ENCODE measurements at regions not wholly inside any gene's neighbourhood (a gene's known extent, or its start where the extent isn't known, plus 50 kb on each side); places are given as distances from the start of the nearest gene placed in this dataset.

- Histone ChIP-seq H3K27me3 (ENCODE audit: control insufficient read depth in 3 of 3, insufficient read depth in 3 of 3, low read length in 3 of 3) (no peaks in the 10 kb centered on the region), H3K27ac (ENCODE audit: low read depth in 1 of 3, low read length in 2 of 3) (no peak overlapping the region), H3K36me3 (ENCODE audit: control insufficient read depth in 3 of 3, insufficient read depth in 2 of 3, low read depth in 1 of 3, low read length in 3 of 3) (no peaks in the 10 kb centered on the region), H3K9me3 (ENCODE audit: control insufficient read depth in 2 of 2, insufficient read depth in 1 of 2, low read depth in 1 of 2, low read length in 1 of 2) (no peaks in the 10 kb centered on the region), H3K4me3 (ENCODE audit: low read depth in 1 of 3, low read length in 3 of 3) (no peak overlapping the region), H3K4me1 (ENCODE audit: control insufficient read depth in 3 of 3, insufficient read depth in 2 of 3, low read depth in 1 of 3, low read length in 2 of 3) (no peaks in the 10 kb centered on the region)
- WGBS, 3 donors = 53 to 72% (median 57%) methylated on average over 6 of the region's 6 CpGs
- DNase-seq = no peak
- FAIRE-seq = no peak
Observed at GRCh38 chr7:81574723-81575326, 195.0 kb downstream of the HGF start.

GRCh38 chr7:81573932-81574331 lies 195.9 kb downstream of the HGF start:
- Histone ChIP-seq H3K9me3 (ENCODE audit: control insufficient read depth in 2 of 2, insufficient read depth in 1 of 2, low read depth in 1 of 2, low read length in 1 of 2) (no peaks in the 10 kb centered on the region), H3K27ac (ENCODE audit: low read depth in 1 of 3, low read length in 2 of 3) (no peak overlapping the region), H3K36me3 (ENCODE audit: control insufficient read depth in 3 of 3, insufficient read depth in 2 of 3, low read depth in 1 of 3, low read length in 3 of 3) (no peaks in the 10 kb centered on the region), H3K27me3 (ENCODE audit: control insufficient read depth in 3 of 3, insufficient read depth in 3 of 3, low read length in 3 of 3) (no peaks in the 10 kb centered on the region), H3K4me1 (ENCODE audit: control insufficient read depth in 3 of 3, insufficient read depth in 2 of 3, low read depth in 1 of 3, low read length in 2 of 3) (no peaks in the 10 kb centered on the region), H3K4me3 (ENCODE audit: low read depth in 1 of 3, low read length in 3 of 3) (no peak overlapping the region)
- FAIRE-seq (peak; percentile 15), DNase-seq (no peak)
- 87 to 94% (median 94%) methylated on average over 1 of the region's 1 CpG for WGBS, 3 donors

DNA sequence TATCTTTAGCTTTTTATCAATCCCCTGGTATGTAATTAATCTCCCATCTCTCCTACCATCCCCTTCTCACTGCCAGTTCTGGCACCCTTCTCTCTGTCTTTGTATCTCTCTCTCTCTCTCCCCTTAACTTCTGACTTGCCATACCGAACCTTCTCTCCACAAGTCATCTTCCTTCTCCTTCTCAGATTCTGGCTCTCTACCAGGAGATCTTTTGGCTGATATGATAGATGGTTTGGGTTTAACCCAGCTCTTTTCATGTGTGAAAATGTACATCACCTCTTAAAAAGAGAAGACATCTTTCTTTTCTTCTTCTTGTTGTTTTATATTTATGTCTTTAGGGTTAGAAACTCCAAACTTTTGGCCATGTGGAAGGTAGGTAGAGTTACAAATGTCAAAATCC lies 196.7 kb downstream of the HGF start:
- 73 to 79% (median 76%) methylated on average over 1 of the region's 1 CpG for WGBS, 3 donors
- H3K4me1 ChIP-seq (ENCODE audit: control insufficient read depth in 3 of 3, insufficient read depth in 2 of 3, low read depth in 1 of 3, low read length in 2 of 3) = no peaks in the 10 kb centered on the region
- H3K9me3 ChIP-seq (ENCODE audit: control insufficient read depth in 2 of 2, insufficient read depth in 1 of 2, low read depth in 1 of 2, low read length in 1 of 2) = no peaks in the 10 kb centered on the region
- no peak overlapping the region for H3K27ac ChIP-seq (ENCODE audit: low read depth in 1 of 3, low read length in 2 of 3)
- FAIRE-seq = no peak
- DNase-seq = no peak
- H3K4me3 ChIP-seq (ENCODE audit: low read depth in 1 of 3, low read length in 3 of 3) = no peak overlapping the region
- no peaks in the 10 kb centered on the region for H3K27me3 ChIP-seq (ENCODE audit: control insufficient read depth in 3 of 3, insufficient read depth in 3 of 3, low read length in 3 of 3)
- no peaks in the 10 kb centered on the region for H3K36me3 ChIP-seq (ENCODE audit: control insufficient read depth in 3 of 3, insufficient read depth in 2 of 3, low read depth in 1 of 3, low read length in 3 of 3)

DNA sequence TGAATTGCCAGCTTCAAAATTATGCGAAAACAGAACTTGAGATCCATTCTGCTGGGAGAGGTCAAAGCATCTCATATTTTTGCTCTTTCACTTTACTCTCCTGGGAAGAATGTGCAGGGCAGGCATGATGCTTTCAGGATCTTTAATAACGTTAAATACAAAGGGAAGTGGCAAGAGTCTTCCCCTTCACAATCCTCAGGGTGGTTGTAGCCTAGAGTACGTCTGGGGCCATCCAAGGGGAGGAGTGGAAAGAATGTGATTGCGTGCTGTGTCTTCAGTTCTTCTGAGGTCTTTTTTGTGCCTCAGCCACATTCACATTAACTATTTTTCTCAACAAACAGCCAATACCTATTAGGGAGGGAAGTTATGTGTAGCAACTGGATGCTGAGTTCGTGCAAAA lies 207.3 kb downstream of the HGF start:
- Histone ChIP-seq H3K4me3 (ENCODE audit: low read depth in 1 of 3, low read length in 3 of 3) (no peak overlapping the region), H3K9me3 (ENCODE audit: control insufficient read depth in 2 of 2, insufficient read depth in 1 of 2, low read depth in 1 of 2, low read length in 1 of 2) (peaks cover 0 to 3% of the 10 kb centered on the region in 2 donors), H3K27ac (ENCODE audit: low read depth in 1 of 3, low read length in 2 of 3) (no peak overlapping the region), H3K4me1 (ENCODE audit: control insufficient read depth in 3 of 3, insufficient read depth in 2 of 3, low read depth in 1 of 3, low read length in 2 of 3) (no peaks in the 10 kb centered on the region), H3K27me3 (ENCODE audit: control insufficient read depth in 3 of 3, insufficient read depth in 3 of 3, low read length in 3 of 3) (no peaks in the 10 kb centered on the region), H3K36me3 (ENCODE audit: control insufficient read depth in 3 of 3, insufficient read depth in 2 of 3, low read depth in 1 of 3, low read length in 3 of 3) (no peaks in the 10 kb centered on the region)
- no peak for DNase-seq
- 61 to 69% (median 65%) methylated on average over 5 of the region's 5 CpGs for WGBS, 3 donors
- no peak for FAIRE-seq

GRCh38 chr7:81560708-81561107 lies 209.1 kb downstream of the HGF start:
- FAIRE-seq (no peak), DNase-seq (no peak)
- Histone ChIP-seq H3K4me3 (ENCODE audit: low read depth in 1 of 3, low read length in 3 of 3) (no peak overlapping the region), H3K36me3 (ENCODE audit: control insufficient read depth in 3 of 3, insufficient read depth in 2 of 3, low read depth in 1 of 3, low read length in 3 of 3) (no peaks in the 10 kb centered on the region), H3K27me3 (ENCODE audit: control insufficient read depth in 3 of 3, insufficient read depth in 3 of 3, low read length in 3 of 3) (no peaks in the 10 kb centered on the region), H3K9me3 (ENCODE audit: control insufficient read depth in 2 of 2, insufficient read depth in 1 of 2, low read depth in 1 of 2, low read length in 1 of 2) (no peaks in the 10 kb centered on the region), H3K4me1 (ENCODE audit: control insufficient read depth in 3 of 3, insufficient read depth in 2 of 3, low read depth in 1 of 3, low read length in 2 of 3) (no peaks in the 10 kb centered on the region), H3K27ac (ENCODE audit: low read depth in 1 of 3, low read length in 2 of 3) (no peak overlapping the region)
- WGBS, 3 donors = 84 to 88% (median 85%) methylated on average over 5 of the region's 5 CpGs

DNA sequence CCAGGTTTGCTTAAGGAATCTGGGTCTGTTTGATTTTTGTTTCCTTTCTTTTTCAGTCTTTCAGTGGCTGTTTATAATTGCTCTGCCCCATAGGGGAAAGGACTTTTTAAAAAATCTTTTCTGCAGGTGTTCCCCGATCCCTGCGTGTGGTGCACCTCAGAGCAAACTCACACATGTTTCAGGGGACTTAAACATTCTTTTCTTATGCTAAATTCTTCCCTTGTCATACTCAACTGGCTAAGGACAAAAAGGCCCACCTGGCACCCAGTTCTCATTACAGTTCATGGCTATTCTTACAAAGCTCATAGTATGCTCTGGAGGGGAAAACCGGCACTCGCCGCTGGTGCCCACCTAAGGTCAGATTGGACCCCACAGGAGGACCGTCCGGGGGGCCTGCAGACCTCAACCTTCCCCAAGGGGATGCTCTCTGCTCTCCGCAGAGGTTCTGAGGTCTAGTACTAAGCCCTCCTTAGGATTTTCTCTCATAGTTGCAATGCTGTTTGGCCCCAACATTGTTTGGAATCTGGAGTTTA lies 220.3 kb downstream of the HGF start:
- 91 to 94% (median 91%) methylated on average over 8 of the region's 8 CpGs for WGBS, 3 donors
- no peak for FAIRE-seq

DNA sequence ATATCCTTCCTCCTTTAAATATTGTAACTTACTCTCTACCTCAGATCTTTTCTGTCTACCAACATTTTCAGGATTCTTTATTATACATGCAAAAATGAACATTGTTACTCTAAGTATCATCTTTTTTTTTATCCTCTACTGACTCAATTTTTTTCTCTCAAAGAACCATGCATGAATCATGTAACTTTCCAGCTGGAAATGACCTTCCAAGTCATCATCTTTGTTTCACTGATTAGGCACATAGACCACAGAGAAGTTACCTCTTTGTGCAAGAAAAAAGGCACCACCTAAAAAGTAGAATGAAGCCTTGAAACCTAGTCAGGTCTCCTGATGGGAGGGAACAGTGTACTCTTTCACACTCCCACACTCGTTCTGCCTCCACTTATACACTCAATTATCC lies 234.9 kb downstream of the HGF start:
- Histone ChIP-seq H3K27ac (ENCODE audit: low read depth in 1 of 3, low read length in 2 of 3) (no peak overlapping the region), H3K36me3 (ENCODE audit: control insufficient read depth in 3 of 3, insufficient read depth in 2 of 3, low read depth in 1 of 3, low read length in 3 of 3) (no peaks in the 10 kb centered on the region), H3K4me3 (ENCODE audit: low read depth in 1 of 3, low read length in 3 of 3) (no peak overlapping the region), H3K27me3 (ENCODE audit: control insufficient read depth in 3 of 3, insufficient read depth in 3 of 3, low read length in 3 of 3) (no peaks in the 10 kb centered on the region), H3K9me3 (ENCODE audit: control insufficient read depth in 2 of 2, insufficient read depth in 1 of 2, low read depth in 1 of 2, low read length in 1 of 2) (no peaks in the 10 kb centered on the region), H3K4me1 (ENCODE audit: control insufficient read depth in 3 of 3, insufficient read depth in 2 of 3, low read depth in 1 of 3, low read length in 2 of 3) (no peaks in the 10 kb centered on the region)
- DNase-seq (no peak), FAIRE-seq (no peak)
- 52 to 78% (median 58%) methylated on average over 1 of the region's 1 CpG for WGBS, 3 donors

More for the DNA sequence above, 220.3 kb downstream of the HGF start:
- Histone ChIP-seq H3K36me3 (ENCODE audit: control insufficient read depth in 3 of 3, insufficient read depth in 2 of 3, low read depth in 1 of 3, low read length in 3 of 3) (no peaks in the 10 kb centered on the region), H3K4me3 (ENCODE audit: low read depth in 1 of 3, low read length in 3 of 3) (no peak overlapping the region), H3K4me1 (ENCODE audit: control insufficient read depth in 3 of 3, insufficient read depth in 2 of 3, low read depth in 1 of 3, low read length in 2 of 3) (peaks cover 0 to 4% (median 0%) of the 10 kb centered on the region in 3 donors), H3K27ac (ENCODE audit: low read depth in 1 of 3, low read length in 2 of 3) (no peak overlapping the region), H3K9me3 (ENCODE audit: control insufficient read depth in 2 of 2, insufficient read depth in 1 of 2, low read depth in 1 of 2, low read length in 1 of 2) (no peaks in the 10 kb centered on the region), H3K27me3 (ENCODE audit: control insufficient read depth in 3 of 3, insufficient read depth in 3 of 3, low read length in 3 of 3) (no peaks in the 10 kb centered on the region)
- no peak for DNase-seq

DNA sequence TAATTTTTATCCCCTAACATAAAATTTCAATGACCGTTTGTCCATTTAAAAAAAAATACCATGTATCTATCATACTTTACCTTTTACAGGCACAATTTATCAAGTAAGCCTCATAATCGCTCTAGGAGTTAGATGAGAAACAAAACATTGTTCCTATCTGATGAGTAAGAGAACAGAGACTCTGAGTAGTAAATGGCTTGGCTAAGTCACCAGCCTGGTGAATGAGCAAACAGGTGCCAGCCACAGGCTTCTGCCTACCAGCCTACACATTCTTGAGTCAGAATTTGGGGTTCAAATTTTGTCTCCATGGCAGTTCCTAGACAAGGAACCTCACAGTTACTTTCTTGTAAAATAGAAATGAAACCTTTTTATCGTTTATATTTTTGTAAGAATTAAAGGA lies 235.4 kb downstream of the HGF start:
- no peak overlapping the region for H3K27ac ChIP-seq (ENCODE audit: low read depth in 1 of 3, low read length in 2 of 3)
- H3K27me3 ChIP-seq (ENCODE audit: control insufficient read depth in 3 of 3, insufficient read depth in 3 of 3, low read length in 3 of 3) = no peaks in the 10 kb centered on the region
- H3K9me3 ChIP-seq (ENCODE audit: control insufficient read depth in 2 of 2, insufficient read depth in 1 of 2, low read depth in 1 of 2, low read length in 1 of 2) = no peaks in the 10 kb centered on the region
- H3K4me1 ChIP-seq (ENCODE audit: control insufficient read depth in 3 of 3, insufficient read depth in 2 of 3, low read depth in 1 of 3, low read length in 2 of 3) = no peaks in the 10 kb centered on the region
- H3K36me3 ChIP-seq (ENCODE audit: control insufficient read depth in 3 of 3, insufficient read depth in 2 of 3, low read depth in 1 of 3, low read length in 3 of 3) = no peaks in the 10 kb centered on the region
- WGBS, 3 donors = 77 to 82% (median 77%) methylated on average over 3 of the region's 3 CpGs
- FAIRE-seq (no peak), DNase-seq (no peak)
- no peak overlapping the region for H3K4me3 ChIP-seq (ENCODE audit: low read depth in 1 of 3, low read length in 3 of 3)

GRCh38 chr7:81533931-81534330 lies 235.9 kb downstream of the HGF start:
- DNase-seq (no peak), FAIRE-seq (no peak)
- Histone ChIP-seq H3K4me1 (ENCODE audit: control insufficient read depth in 3 of 3, insufficient read depth in 2 of 3, low read depth in 1 of 3, low read length in 2 of 3) (no peaks in the 10 kb centered on the region), H3K36me3 (ENCODE audit: control insufficient read depth in 3 of 3, insufficient read depth in 2 of 3, low read depth in 1 of 3, low read length in 3 of 3) (no peaks in the 10 kb centered on the region), H3K4me3 (ENCODE audit: low read depth in 1 of 3, low read length in 3 of 3) (no peak overlapping the region), H3K9me3 (ENCODE audit: control insufficient read depth in 2 of 2, insufficient read depth in 1 of 2, low read depth in 1 of 2, low read length in 1 of 2) (no peaks in the 10 kb centered on the region), H3K27ac (ENCODE audit: low read depth in 1 of 3, low read length in 2 of 3) (no peak overlapping the region), H3K27me3 (ENCODE audit: control insufficient read depth in 3 of 3, insufficient read depth in 3 of 3, low read length in 3 of 3) (no peaks in the 10 kb centered on the region)
